ENCODE measurements at regions not wholly inside any gene's neighbourhood (a gene's known extent, or its start where the extent isn't known, plus 50 kb on each side); places are given as distances from the start of the nearest gene placed in this dataset.

- no peak for DNase-seq
Measured at GRCh38 chr9:90290716-90291485, 351.7 kb downstream of the DIRAS2 start.

- DNase-seq = no peak
Measured at GRCh38 chr9:90296539-90296938, 346.1 kb downstream of the DIRAS2 start.

- no peak for DNase-seq
Measured at GRCh38 chr9:90299968-90300367, 342.7 kb downstream of the DIRAS2 start.

GRCh38 chr9:90300611-90301276 lies 341.9 kb downstream of the DIRAS2 start:
- DNase-seq = no peak

- no peak for DNase-seq
Measured at GRCh38 chr9:90301277-90301653, 341.4 kb downstream of the DIRAS2 start.

GRCh38 chr9:90303655-90304054 lies 339.0 kb downstream of the DIRAS2 start:
- DNase-seq = no peak

GRCh38 chr9:90306158-90306557 lies 336.5 kb downstream of the DIRAS2 start:
- DNase-seq = no peak

GRCh38 chr9:90307167-90307833 lies 335.3 kb downstream of the DIRAS2 start:
- DNase-seq = no peak

- no peak for DNase-seq
Measured at GRCh38 chr9:90307891-90308290, 334.7 kb downstream of the DIRAS2 start.

- DNase-seq = no peak
Measured at GRCh38 chr9:90308691-90309090, 333.9 kb downstream of the DIRAS2 start.

GRCh38 chr9:90309809-90310520 lies 332.7 kb downstream of the DIRAS2 start:
- no peak for DNase-seq

GRCh38 chr9:90310521-90310876 lies 332.1 kb downstream of the DIRAS2 start:
- DNase-seq = no peak

GRCh38 chr9:90311811-90312210 lies 330.8 kb downstream of the DIRAS2 start:
- no peak for DNase-seq

- DNase-seq = no peak
Measured at GRCh38 chr9:90322296-90322695, 320.3 kb downstream of the DIRAS2 start.

GRCh38 chr9:90325913-90326653 lies 316.5 kb downstream of the DIRAS2 start:
- no peak for DNase-seq

GRCh38 chr9:90330231-90330630 lies 312.4 kb downstream of the DIRAS2 start:
- DNase-seq = no peak

- no peak for DNase-seq
Measured at GRCh38 chr9:90331826-90332575, 310.6 kb downstream of the DIRAS2 start.

GRCh38 chr9:90333226-90333625 lies 309.4 kb downstream of the DIRAS2 start:
- no peak for DNase-seq

GRCh38 chr9:90340421-90340820 lies 302.2 kb downstream of the DIRAS2 start:
- no peak for DNase-seq

GRCh38 chr9:90342607-90343006 lies 300.0 kb downstream of the DIRAS2 start:
- no peak for DNase-seq

- no peak for DNase-seq
Measured at GRCh38 chr9:90343366-90343765, 299.3 kb downstream of the DIRAS2 start.

- DNase-seq = no peak
Measured at GRCh38 chr9:90343991-90344390, 298.6 kb downstream of the DIRAS2 start.
